ENCODE measurements at regions not wholly inside any gene's neighbourhood (a gene's known extent, or its start where the extent isn't known, plus 50 kb on each side); places are given as distances from the start of the nearest gene placed in this dataset.
"Not testable (repeated sequence)": the region's sequence is repeated elsewhere in the genome, so short reads cannot be mapped to it uniquely, and the experiment has no call there.

GRCh38 chr4:69344786-69345185 is 64.5 kb downstream of the UGT2B28 start:
- not testable (repeated sequence) for DNase-seq

GRCh38 chr4:69348746-69349145 is 68.5 kb downstream of the UGT2B28 start:
- DNase-seq: not testable (repeated sequence)

- DNase-seq: no peak
Observed at GRCh38 chr4:69360271-69360670, 80.0 kb downstream of the UGT2B28 start.

- DNase-seq: not testable (repeated sequence)
Observed at GRCh38 chr4:69360768-69361167, 80.5 kb downstream of the UGT2B28 start.

GRCh38 chr4:69362351-69362750 is 82.1 kb downstream of the UGT2B28 start:
- no peak for DNase-seq

- not testable (repeated sequence) for DNase-seq
Observed at GRCh38 chr4:69367664-69368063, 87.4 kb downstream of the UGT2B28 start.

GRCh38 chr4:69376450-69376849 is 96.2 kb downstream of the UGT2B28 start:
- no peak for DNase-seq

GRCh38 chr4:69377562-69377961 is 97.3 kb downstream of the UGT2B28 start:
- DNase-seq: peak in 1 of 2 experiments; percentile 9

GRCh38 chr4:69383281-69383680 is 103.0 kb downstream of the UGT2B28 start:
- no peak for DNase-seq

GRCh38 chr4:69389111-69389510 is 106.6 kb downstream of the UGT2B4 start:
- DNase-seq: not testable (repeated sequence)

GRCh38 chr4:69408451-69408850 is 87.3 kb downstream of the UGT2B4 start:
- DNase-seq: no peak

- DNase-seq: not testable (repeated sequence)
Observed at GRCh38 chr4:69411981-69412380, 83.7 kb downstream of the UGT2B4 start.

- DNase-seq: not testable (repeated sequence)
Observed at GRCh38 chr4:69424722-69425121, 71.0 kb downstream of the UGT2B4 start.

Measured in NCI-H526 (cell line).